Breast epithelium (tissue), 4 donors: ENCODE measurements at regions not wholly inside any gene's neighbourhood (a gene's known extent, or its start where the extent isn't known, plus 50 kb on each side); places are given as distances from the start of the nearest gene placed in this dataset.

Source experiments
- DNase-seq, 2 donors: peaks; one replicate each; pipeline ENCODE4 v3.0.0-alpha.2; 2019; ENCODE audit warnings: low spot score in 2 of 2
- H3K27ac ChIP-seq, 2 donors: fragments of 200-600 bp; sonication (generic) in 1 of 2; one replicate each; pipeline ENCODE4 v1.5.1; 2016 to 2019; ENCODE audit warnings: mild to moderate bottlenecking in 1 of 2
- H3K27me3 ChIP-seq, 2 donors: fragments of 200-600 bp; sonication (generic) in 1 of 2; one replicate each; pipeline versions ENCODE4 v1.5.1 to v1.6.0; 2017 to 2019; ENCODE audit warnings: control low read depth in 1 of 2, mild to moderate bottlenecking in 1 of 2
- H3K36me3 ChIP-seq: fragments of 200-600 bp; one replicate; pipeline ENCODE4 v1.5.1; 2019
- H3K4me1 ChIP-seq, 2 donors: fragments of 200-600 bp; sonication (generic); one replicate each; pipeline ENCODE4 v1.5.1; 2016 to 2019; ENCODE audit warnings: control low read depth in 1 of 2
- H3K4me3 ChIP-seq, 3 donors: fragments of 200-600 bp; sonication (generic); 1 replicate in 2 of 3; 2 replicates in 1 of 3; pipeline ENCODE4 v1.5.1; 2016 to 2019; ENCODE audit warnings: mild to moderate bottlenecking in 3 of 3, moderate library complexity in 2 of 3
- H3K9me3 ChIP-seq, 2 donors: fragments of 200-600 bp; sonication (generic) in 1 of 2; one replicate each; pipeline ENCODE4 v1.5.1; 2016 to 2019; ENCODE audit warnings: control low read depth in 1 of 2
- POLR2A ChIP-seq: fragments of 450-650 bp; IDR thresholded peaks from one replicate; pipeline ENCODE4 v1.6.1; 2016; ENCODE audit warnings: antibody characterized with exemption, mild to moderate bottlenecking, moderate library complexity
- POLR2AphosphoS5 ChIP-seq, 3 donors: sonication (generic); formaldehyde crosslinking; IDR thresholded peaks; one replicate each; pipeline ENCODE4 v1.6.1; 2017; ENCODE audit warnings: antibody characterized with exemption in 3 of 3
- intact Hi-C: fragments of 100-400 bp; cut with DNase I; formaldehyde crosslinking; loops from one replicate; pipeline ENCODE4 v1.15.1; 2023; ENCODE audit warnings: low total_unique reads
- TF ChIP-seq, protein P1 (sequence below), 3 donors: fragments of 450-650 bp; IDR thresholded peaks; one replicate each; pipeline ENCODE4 v1.5.1; 2016 to 2017; ENCODE audit warnings: antibody characterized with exemption in 3 of 3, mild to moderate bottlenecking in 3 of 3, moderate library complexity in 3 of 3

DNA sequence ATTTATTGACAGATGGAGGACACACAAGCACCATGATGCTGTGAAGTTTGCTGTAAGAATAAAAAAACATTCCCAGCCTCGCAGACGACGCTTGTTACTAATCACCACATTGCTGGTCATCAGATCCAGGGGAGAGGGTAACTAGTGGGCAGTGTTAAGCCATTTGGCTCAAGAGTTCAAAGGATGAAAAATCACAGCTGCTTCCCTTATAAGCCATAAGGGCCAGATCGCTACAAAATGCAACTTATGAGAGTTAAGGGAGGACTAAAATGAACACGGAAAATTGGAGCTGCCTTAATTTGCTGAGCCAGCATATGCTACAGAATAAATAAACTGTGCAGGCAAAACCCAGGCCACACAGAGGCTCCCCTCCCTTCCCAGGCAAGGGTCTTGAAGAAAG is 522.6 kb downstream of the TDRD15 start:
- no peak for DNase-seq
- Histone ChIP-seq H3K27ac (no peak overlapping the region), H3K4me1 (no peaks in the 10 kb centered on the region), H3K27me3 (no peaks in the 10 kb centered on the region), H3K4me3 (no peak overlapping the region), H3K9me3 (no peaks in the 10 kb centered on the region), H3K36me3 (no peaks in the 10 kb centered on the region)
- TF ChIP-seq POLR2A, result no peak
- no peak for TF ChIP-seq POLR2AphosphoS5 (IDR thresholded peaks at IDR 0.05)
- TF ChIP-seq, protein P1, sequence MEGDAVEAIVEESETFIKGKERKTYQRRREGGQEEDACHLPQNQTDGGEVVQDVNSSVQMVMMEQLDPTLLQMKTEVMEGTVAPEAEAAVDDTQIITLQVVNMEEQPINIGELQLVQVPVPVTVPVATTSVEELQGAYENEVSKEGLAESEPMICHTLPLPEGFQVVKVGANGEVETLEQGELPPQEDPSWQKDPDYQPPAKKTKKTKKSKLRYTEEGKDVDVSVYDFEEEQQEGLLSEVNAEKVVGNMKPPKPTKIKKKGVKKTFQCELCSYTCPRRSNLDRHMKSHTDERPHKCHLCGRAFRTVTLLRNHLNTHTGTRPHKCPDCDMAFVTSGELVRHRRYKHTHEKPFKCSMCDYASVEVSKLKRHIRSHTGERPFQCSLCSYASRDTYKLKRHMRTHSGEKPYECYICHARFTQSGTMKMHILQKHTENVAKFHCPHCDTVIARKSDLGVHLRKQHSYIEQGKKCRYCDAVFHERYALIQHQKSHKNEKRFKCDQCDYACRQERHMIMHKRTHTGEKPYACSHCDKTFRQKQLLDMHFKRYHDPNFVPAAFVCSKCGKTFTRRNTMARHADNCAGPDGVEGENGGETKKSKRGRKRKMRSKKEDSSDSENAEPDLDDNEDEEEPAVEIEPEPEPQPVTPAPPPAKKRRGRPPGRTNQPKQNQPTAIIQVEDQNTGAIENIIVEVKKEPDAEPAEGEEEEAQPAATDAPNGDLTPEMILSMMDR (IDR thresholded peaks at IDR 0.05), result no peak
- intact Hi-C loops, result loop anchor here (5.0 kb wide), 1 partner anchor 676 kb away; no protein-coding TSS in a partner anchor

DNA sequence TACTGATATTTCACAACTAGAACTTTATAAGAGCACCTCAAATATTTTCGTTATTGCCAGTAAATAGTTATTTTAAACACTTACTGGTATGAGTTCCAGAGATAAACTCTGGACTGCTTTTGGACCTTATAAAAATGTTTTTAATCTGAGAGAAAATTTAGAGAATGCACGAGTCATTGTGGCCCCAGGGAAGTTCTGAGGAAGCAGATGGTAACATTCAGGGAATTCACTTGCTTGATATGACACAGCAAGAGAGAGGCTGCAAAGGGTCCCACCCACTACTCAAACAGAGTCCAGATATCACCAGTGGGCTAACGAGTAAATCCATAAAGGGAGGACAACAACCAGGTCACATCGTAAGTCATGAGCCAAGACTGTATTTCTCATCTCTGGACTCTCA is 526.8 kb downstream of the TDRD15 start:
- Histone ChIP-seq H3K27ac (no peak overlapping the region), H3K36me3 (no peaks in the 10 kb centered on the region), H3K27me3 (no peaks in the 10 kb centered on the region), H3K4me3 (no peak overlapping the region), H3K9me3 (no peaks in the 10 kb centered on the region), H3K4me1 (no peaks in the 10 kb centered on the region)
- no peak for DNase-seq
- no peak for TF ChIP-seq POLR2AphosphoS5 (IDR thresholded peaks at IDR 0.05)
- TF ChIP-seq POLR2A, result no peak
- TF ChIP-seq, protein P1 (IDR thresholded peaks at IDR 0.05), result no peak
- intact Hi-C loops, result no loop called here

DNA sequence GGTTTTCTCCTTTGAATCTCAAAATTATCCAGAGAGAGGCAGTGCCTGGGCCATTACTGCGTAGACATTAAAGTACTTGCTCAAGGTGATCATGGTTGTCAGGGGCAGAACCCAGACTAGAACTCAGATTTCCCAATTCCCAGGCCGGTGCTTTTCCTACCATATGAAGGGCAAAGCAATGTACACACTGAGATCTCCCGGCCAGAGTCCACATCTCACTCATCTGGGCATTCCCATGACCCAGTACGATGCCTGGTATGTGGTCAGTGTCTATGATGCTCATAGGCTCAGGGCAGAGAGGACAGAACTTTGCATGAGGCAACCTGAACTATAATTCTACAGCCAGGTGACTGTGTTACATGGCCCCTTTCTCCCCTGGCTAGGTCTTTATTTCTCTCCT is 531.4 kb downstream of the TDRD15 start:
- no peak for DNase-seq
- H3K4me1 ChIP-seq, result no peaks in the 10 kb centered on the region
- TF ChIP-seq POLR2AphosphoS5 (IDR thresholded peaks at IDR 0.05) (no peak), POLR2A (no peak)
- TF ChIP-seq, protein P1 (IDR thresholded peaks at IDR 0.05), result no peak
- intact Hi-C loops, result no loop called here
- no peaks in the 10 kb centered on the region for H3K9me3 ChIP-seq
- no peak overlapping the region for H3K4me3 ChIP-seq
- H3K36me3 ChIP-seq, result no peaks in the 10 kb centered on the region
- no peaks in the 10 kb centered on the region for H3K27me3 ChIP-seq
- H3K27ac ChIP-seq, result no peak overlapping the region

DNA sequence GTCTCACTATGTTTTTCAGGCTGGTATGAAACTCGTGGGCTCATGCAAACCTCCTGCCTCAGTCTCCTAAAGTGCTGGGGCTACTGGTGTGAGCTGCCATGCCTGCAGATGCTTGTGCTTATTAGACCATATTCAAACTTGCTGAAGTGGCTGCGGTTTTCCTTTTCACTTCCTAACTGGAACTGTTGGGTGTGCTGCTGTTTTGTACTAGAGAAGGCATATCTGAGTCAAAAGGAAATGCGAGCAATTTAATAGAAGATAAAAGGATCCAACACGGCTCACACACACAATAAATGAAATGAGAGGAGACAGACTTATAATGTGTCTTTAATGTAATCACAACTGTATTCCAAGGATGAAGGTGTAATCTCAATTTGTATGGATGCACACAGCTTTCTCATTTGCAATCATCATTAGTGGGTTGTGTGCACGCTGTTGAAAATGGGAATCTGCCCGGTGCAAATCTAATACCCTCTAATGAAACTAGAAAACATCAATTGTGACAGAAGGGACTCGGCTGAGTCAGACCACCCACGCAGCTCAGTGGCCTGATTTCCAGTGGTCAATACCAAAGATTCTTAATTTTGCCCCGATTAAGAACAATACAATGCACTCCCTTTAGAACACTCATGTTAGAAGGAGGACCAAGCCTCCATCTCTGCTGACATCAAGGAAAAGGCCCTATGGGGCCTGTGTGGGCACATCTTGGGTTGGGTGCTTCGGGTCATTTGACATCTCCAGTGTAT is 532.7 kb downstream of the TDRD15 start:
- Histone ChIP-seq H3K9me3 (no peaks in the 10 kb centered on the region), H3K27me3 (no peaks in the 10 kb centered on the region), H3K27ac (no peak overlapping the region), H3K4me3 (no peak overlapping the region), H3K4me1 (no peaks in the 10 kb centered on the region), H3K36me3 (no peaks in the 10 kb centered on the region)
- intact Hi-C loops, result no loop called here
- TF ChIP-seq POLR2AphosphoS5 (IDR thresholded peaks at IDR 0.05) (no peak), POLR2A (no peak)
- TF ChIP-seq, protein P1 (IDR thresholded peaks at IDR 0.05), result no peak
- no peak for DNase-seq

DNA sequence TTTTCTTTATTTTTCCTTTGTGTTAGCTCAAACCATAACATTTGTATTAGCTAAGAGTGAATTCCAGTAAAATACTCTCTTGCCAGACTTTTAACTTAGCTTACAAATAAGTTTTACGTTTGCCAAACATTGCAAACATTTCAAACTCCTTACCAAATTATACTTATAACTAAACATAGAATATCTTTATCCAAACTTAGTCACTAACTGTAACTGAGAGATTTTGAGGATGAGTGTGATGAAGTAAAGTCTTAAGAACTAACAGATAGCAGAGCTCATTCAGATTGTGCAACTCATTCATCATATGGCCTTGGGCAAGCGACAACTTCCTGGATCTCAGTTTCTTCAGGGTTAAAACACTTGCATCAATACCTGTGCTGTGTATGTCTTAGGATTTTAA is 533.7 kb downstream of the TDRD15 start:
- TF ChIP-seq, protein P1 (IDR thresholded peaks at IDR 0.05), result no peak
- TF ChIP-seq POLR2A (no peak), POLR2AphosphoS5 (IDR thresholded peaks at IDR 0.05) (no peak)
- no peaks in the 10 kb centered on the region for H3K4me1 ChIP-seq
- H3K27me3 ChIP-seq, result no peaks in the 10 kb centered on the region
- DNase-seq, result no peak
- intact Hi-C loops, result no loop called here
- H3K9me3 ChIP-seq, result no peaks in the 10 kb centered on the region
- H3K27ac ChIP-seq, result no peak overlapping the region
- no peak overlapping the region for H3K4me3 ChIP-seq
- H3K36me3 ChIP-seq, result no peaks in the 10 kb centered on the region
